B cell (primary cell): ENCODE measurements at regions not wholly inside any gene's neighbourhood (a gene's known extent, or its start where the extent isn't known, plus 50 kb on each side); places are given as distances from the start of the nearest gene placed in this dataset.

Source experiments
- CTCF ChIP-seq: fragments of 200-600 bp; IDR thresholded peaks from one replicate; pipeline ENCODE4 v1.8.0; 2022; ENCODE audit warnings: antibody characterized with exemption, mild to moderate bottlenecking
- EZH2 ChIP-seq: IDR thresholded peaks from 2 replicates; pipeline ENCODE4 v1.6.1; 2012; ENCODE audit warnings: borderline replicate concordance, low read depth, mild to moderate bottlenecking, moderate library complexity, low read length; ENCODE audit not compliant: insufficient read depth, poor library complexity, severe bottlenecking

- TF ChIP-seq EZH2 (no peak), CTCF (no peak)
Measured at GRCh38 chr20:39936401-39936800, 752.6 kb downstream of the MAFB start.
